NCI-H524 (cell line): ENCODE measurements at regions not wholly inside any gene's neighbourhood (a gene's known extent, or its start where the extent isn't known, plus 50 kb on each side); places are given as distances from the start of the nearest gene placed in this dataset.
A peak's percentile ranks its signal among the peaks of the same experiment; 100 is the strongest.
"Not testable (repeated sequence)": the region's sequence is repeated elsewhere in the genome, so short reads cannot be mapped to it uniquely, and the experiment has no call there.

Experiments used
- DNase-seq, 2 experiments: peaks; one replicate each; lab custom pipeline; 2025; lab: John Stamatoyannopoulos, UW

DNA sequence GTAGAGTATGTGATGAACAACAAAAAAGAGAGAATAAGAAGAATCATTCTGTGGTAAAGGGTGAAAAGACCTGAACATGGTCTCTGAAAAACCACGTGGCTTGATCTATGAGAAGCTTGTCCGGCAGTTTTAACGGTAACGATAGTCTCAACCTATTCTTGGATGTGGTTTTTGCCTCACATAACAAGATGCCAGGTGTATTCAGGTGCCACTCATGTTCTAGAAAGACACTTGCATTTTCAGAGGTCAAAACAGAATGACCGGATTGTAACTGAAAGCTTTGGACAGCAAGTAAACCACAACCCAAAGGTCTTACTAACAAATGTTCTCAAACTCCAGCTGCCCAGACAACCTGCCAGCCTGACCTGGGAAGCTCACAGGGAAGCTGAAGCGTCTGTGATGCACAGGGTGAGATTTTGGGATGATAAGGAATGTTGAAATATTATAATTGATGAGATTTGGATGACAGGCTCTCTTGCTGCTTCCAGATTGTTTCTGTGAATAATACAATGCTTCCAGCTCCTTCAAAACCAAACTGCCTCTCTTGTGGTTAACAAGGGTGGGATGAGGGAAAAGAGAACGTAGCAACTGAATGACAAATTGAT lies 137.4 kb upstream of the GRB10 start:
- DNase-seq: no peak

DNA sequence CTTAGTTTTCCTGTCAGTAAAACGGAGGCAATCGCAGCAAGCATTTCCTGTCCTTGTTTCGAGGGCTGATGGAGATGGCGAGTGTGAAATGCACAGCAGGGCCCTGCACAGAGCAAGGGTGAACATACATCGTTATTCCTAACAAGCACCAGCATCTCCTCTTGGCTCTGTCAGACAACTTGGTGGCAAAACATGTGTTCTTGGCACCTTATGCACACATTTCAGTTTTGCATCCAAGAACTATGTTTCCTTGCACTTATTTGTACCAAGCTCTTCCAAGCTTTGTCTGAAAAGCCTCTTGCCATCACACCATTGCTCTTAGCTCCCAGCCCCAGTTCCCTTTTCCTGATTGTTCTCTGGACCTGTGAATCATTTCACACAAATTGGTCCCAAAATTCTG lies 132.9 kb upstream of the GRB10 start:
- no peak for DNase-seq

DNA sequence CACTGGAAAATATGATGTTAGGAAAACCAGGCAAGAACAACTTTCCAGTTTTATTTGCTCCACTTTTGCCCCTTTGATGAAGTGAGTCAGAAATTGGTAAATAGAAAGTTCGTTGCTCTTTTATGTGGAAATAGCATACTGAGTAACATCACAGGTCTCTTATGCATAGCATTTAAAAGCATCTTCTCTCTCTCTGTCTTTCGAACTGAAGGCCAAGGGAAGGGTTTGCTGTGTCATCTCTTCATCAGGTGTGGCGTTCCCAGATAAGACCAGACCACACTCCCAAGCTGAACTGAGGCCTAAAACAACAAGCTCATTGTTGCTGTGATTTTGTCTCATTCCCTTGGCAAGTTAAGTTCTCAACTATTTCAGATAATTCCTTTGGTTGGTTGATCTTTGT lies 131.8 kb upstream of the GRB10 start:
- no peak for DNase-seq

DNA sequence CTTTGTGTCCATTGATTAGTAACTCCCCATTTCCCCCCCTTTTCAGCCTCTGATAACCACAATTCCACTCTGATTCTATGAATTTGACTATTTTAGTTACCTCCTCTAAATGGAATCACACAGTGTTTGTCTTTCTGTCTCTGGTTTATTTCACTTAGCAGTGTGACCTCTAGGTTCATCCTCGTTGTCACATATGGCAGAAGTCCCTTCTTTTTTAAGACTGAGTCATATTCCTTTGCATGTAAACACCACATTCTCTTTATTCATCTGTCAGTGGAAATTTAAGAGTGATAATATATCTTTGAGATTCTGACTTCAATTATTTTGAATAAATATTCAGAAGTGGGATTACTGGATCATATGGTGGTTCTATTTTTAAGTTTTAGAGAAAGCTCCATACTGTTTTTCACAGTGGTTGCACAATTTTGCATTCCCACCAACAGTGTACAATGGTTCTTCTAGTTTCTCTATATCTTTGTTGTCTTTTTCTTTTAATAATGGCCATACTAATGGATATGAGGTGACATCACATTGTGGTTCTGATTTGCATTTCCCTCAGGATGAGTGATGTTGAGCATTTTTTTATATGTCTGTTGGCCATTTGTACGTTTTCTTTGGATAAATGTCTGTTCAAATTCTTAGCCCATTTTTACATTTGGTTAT lies 126.1 kb upstream of the GRB10 start:
- DNase-seq: no peak

DNA sequence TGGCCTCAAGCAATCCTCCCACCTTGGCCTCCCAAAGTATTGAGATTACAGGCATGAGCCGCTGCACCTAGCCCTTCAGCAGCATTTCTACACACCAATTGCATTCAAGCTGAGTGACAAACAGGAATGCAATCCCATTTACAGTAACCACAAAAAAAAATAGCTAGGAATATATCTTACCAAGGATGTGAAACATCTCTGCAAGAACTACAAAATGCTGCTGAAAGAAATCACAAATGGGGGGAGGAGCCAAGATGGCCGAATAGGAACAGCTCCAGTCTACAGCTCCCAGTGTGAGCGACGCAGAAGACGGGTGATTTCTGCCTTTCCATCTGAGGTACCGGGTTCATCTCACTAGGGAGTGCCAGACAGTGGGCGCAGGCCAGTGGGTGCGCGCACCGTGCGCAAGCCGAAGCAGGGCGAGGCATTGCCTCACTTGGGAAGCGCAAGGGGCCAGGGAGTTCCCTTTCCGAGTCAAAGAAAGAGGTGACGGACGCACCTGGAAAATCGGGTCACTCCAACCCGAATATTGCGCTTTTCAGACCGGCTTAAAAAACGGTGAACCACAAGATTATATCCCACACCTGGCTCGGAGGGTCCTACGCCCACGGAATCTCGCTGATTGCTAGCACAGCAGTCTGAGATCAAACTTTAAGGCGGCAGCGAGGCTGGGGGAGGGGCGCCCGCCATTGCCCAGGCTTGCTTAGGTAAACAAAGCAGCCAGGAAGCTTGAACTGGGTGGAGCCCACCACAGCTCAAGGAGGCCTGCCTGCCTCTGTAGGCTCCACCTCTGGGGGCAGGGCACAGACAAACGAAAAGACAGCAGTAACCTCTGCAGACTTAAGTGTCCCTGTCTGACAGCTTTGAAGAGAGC lies 116.1 kb upstream of the GRB10 start:
- not testable (repeated sequence) for DNase-seq

DNA sequence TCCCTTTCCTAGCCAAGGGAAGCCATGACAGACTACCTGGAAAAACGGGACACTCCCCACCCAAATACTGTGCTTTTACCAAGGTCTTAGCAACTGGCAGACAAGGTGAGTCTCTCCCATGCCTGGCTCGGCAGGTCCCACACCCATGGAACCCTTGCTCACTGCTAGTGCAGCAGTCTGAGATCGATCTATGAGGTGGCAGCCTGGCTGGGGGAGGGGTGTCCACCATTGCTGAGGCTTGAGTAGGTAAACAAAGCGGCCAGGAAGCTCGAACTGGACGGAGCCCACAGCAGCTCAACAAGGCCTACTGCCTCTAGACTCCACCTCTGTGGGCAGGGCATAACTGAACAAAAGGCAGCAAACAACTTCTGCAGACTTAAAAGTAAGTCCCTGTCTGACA lies 104.4 kb upstream of the GRB10 start:
- not testable (repeated sequence) for DNase-seq

DNA sequence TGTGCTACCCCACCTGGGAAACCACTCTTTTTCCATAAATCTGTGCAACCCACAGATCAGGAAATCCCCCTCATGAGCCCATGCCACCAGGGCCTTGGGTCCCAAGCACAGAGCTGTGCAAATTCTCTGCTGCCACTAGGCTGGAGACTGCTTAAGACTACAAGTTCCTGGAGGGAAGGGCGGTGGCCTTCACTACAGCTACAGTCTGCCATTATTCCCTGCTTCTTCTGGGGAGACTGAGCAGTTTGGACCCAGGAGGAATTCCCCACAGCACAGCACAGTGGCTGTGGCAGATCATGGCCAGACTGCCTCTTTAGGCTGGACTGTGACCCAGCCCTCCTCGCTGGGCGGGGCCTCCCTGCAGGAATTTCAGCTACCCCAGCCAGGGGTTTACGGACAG lies 89.7 kb upstream of the GRB10 start:
- DNase-seq: no peak

DNA sequence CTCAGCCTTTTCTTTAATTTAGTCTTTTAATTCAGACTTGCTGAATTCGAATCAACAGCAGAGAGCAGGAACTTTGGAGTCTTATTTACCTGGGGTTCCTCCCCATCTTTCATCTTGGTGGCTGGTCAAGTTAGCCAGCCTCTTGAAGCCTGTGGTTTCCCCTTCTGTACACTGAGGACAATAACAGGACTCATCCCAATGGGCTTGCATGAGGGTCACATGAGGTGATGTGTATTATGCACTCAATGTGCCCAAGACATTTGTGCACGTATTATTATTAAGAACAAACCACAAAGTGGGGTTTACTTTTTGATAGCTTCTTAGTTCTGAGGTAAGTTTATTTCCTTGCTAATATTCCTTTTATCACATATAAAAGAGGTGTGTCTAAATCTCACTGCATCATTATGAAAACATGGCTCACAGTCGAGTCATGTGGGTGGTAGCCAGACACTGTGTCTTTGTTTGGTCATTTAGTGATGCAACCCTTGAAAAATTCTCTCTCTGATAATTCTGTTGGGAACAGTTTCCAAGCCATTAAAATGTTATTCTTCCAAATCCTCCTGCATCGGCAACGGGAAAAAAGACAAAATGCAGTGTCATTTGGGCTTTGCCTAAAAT lies 86.5 kb upstream of the GRB10 start:
- no peak for DNase-seq

DNA sequence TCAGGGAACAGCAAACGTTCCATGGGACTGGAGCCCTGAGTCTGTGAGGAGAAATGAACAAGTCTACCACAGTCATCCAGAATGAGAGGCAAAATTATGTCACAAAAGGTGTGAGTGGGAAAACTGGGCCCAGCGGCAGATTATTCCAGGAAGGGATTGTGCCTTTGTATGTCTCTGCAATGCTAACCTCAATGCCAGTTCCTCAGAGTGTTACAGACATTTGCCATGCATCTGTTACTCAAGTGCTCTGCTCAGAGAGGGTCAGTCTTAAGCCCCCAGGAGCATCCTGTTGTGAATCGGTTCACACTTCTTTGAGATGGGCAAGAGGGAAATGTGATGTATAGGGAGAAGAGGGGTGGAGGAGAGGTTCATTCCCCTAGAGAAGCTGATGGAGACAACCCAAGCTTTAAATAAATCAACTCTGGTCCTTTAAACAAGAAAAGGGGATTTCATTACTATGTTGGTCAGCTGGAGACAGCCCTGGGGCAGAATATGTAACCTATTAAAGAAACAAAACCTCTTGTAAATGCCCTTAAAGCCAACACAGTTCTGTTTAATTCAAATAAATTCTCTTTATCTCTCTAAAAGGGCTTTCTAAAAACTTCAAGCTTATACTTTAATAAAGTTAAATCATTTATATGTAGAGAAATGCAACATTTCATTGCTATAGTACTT lies 85.9 kb upstream of the GRB10 start:
- DNase-seq: no peak

DNA sequence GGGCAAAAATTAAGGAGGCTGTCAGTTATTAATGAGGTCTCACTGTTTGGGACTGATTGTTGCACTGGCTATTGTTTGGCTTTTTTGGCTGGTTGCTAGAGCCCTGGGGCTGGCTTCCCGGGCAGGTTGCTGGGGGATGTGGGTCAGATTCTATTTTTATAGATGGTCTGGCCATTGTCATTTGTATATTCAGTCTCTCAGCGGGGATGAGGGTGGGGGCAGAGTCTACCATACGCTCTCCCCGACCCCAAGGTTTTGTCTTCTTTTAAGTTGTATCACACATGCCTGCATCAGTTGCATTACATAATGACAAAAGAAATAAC lies 84.3 kb upstream of the GRB10 start:
- no peak for DNase-seq

DNA sequence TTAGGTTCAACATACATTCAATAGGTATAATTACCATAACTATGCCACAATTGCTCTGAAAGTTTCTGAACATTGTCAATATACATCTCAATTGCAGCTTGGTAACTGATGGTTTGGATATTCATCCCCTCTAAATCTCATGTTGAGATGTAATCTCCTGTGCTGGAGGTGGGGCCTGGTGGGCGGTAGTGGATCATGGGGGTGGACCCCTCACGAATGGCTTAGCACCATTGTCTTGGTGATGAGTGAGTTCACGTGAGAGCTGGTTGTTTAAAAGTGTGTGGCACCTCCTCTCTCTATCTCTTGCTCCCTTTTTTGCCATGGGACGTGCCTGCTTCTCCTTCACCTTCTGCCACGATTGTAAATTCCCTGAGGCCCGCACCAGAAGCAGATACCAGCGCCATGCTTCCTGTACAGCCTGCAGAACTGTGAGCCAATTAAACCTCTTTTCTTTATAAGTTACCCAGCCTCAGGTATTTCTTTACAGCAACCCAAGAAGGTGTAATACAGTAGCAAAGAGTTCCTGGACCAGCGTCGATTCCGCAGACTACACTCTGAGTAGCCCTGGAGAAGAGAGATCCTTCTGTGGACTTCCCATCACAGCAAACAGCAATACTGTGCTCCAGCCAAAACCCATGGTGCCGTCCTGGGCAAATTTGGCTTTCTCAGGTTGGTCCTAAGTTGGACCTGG lies 83.8 kb upstream of the GRB10 start:
- no peak for DNase-seq

DNA sequence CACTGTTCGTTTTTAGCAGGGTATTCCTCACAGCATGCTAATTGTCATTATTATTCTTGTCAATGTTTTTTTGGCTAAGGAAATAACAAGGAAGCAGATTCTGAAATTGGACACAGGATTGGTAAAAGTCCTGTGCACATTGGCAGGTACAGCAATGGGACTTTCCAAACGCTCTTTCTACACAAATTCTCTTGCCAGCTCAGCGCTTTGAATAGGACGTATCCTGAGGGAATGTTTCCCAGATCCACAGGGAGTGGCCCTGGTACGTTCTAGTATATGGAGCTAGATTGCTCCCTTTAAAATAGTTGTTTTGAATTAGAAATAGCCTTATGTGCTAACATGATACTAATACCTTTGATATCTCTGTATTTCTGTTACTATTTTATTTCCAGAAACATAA lies 82.8 kb upstream of the GRB10 start:
- no peak for DNase-seq

DNA sequence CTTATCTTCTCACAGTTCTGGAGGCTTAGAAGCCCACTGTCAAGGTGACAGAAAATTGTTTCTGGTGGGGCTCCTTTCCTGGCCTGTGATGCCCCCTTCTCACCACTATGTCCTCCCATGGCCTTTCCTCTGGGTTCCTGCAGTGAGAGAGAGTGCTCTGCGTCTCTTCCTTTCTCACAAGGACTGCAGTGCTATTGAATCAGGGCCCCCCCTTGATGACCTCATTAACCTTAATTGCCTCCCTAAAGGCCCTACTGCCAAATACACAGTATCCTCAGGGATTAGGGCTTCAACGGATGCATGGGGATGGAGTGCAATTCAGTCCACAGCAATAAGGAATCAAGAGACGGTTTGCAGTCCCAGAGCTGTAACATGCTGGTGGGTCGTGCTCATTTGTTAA lies 82.0 kb upstream of the GRB10 start:
- DNase-seq: no peak

DNA sequence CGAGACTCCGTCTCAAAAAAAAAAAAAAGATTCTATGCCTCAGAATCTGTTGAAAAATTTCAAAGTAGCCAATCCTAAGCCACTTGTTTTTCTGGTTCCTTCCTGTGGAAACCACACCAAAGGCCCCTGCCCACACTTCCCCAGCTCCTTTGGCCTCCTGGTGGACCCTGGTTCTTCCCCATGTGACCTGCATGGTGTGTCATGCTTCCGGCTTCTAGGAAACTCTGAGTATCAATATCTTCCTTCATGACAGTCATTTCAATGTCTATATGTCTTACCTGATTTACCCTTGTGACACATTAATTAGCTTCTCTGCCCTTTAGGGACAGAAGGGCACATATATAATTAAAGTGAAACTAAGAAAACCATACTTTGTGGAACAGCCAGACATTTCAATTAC lies 80.4 kb upstream of the GRB10 start:
- no peak for DNase-seq

DNA sequence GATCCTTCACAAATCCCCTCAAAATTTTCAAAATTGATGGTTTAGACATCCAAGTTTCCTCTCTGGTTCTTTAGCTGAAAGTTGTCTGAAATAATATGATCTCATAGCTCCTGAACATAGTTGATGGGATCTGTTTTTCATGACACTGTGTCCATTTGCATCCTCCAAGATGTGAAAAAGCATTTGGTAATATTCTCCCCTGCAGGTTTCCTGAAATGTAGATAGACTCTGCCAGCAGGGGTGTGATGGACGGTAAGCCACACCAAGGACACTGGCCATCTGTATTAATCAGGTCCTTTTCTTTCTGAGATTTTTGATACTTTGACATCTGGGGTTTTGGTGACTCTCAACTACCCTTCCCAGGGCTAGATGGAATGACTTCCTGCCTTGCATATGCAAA lies 79.6 kb upstream of the GRB10 start:
- no peak for DNase-seq

DNA sequence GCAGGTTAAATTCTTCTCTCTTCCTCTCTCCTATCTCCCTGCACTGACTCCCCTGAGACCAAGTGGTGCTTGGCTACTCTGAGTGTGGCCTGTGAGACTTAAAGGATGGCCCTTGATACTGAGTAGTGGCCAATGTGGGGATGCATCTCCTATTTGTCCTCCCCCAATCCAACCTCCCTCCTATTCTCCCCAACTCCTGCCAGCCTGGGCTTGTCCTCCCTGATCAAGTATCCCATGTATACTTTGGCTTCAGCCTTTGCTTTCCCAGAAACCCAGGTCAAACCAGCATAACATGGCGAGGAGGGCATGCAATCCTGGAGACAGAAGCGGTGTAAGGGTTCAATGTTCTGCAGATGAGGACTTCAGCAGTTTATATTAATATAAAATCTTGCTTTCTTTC lies 77.9 kb upstream of the GRB10 start:
- no peak for DNase-seq

DNA sequence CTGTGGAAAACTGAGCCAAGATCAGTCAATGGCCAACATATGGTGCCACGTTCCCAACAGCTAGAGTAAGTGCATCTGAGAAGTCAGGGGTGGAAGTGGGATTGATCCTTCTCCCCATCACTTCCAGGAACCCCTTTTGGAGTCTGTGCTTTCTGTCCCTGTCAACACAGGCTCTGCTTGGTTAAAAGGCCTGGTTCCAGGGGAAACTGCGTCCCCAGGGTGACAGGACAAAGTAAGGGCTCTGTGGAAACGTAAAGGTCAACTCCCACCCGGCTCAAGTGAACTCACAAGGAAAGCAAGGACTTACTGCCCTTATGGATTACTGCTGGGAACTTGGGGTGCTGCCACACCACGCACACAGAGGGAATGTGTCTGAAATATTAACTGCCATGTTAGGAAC lies 77.5 kb upstream of the GRB10 start:
- no peak for DNase-seq

DNA sequence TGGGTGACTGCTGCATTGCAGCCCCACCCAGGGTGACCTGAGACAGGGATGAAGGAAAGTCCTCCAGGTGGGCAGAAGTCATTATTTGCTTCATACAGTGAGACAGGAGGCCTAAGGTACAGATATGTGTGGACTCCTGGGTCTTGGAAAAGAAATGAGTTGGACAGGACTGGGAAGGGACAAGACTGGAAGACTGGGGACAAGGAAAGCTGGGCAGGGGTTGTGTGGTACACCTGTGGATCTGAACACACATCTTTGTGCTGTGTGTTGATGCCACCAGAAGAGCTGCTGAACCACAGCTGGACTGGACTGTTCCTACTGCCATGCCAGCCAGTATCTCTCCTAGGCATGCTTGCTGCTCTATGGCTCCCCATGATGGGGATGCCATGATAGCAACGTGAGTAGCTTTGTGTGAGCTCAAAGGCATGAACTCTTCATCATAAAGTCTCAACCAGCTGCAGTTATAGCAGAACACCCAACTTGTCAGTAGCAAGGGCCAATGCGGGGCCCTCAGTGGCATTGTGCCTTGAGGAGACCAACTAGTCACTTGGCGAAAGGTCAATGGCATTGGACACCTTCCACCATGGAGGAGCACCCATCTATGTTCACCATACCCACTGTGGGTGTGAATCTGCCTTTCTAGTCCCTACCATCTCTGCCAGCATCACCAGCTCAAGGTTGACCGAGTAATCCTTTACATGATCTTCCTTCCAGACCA lies 76.0 kb upstream of the GRB10 start:
- DNase-seq: no peak

DNA sequence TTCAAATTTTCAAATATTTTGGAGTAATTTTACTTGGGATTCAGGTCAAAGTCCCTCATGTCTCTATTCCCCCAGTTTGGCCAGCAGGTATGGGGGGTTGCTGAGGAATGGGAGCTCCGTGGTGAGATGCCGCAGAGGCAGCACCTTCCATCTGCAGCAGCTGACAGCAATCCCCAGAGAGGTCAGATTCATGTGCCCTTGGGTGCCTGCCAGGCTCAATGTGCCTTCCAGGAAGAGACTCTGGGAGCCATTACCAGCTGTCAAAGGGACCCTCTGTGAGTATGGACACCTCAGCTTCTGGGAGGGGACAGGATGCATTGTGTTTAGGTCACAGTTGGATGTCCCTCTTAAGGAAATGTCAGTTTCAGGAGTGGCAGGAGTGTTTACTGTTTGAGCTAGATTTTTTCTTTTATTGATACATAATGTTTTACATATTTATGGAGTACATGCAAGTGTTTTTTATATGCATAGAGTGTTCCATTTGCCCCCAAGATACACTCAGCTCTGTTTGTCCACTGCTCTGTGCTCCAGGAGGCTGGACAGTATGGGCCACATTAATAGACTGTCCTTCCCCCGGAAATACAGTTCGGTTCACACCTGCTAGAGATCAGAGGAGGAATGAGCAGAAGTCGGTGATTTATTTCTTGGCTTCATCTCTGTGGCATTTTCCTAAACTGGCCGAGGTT lies 75.3 kb upstream of the GRB10 start:
- peak; percentile 7 to 50 for DNase-seq

DNA sequence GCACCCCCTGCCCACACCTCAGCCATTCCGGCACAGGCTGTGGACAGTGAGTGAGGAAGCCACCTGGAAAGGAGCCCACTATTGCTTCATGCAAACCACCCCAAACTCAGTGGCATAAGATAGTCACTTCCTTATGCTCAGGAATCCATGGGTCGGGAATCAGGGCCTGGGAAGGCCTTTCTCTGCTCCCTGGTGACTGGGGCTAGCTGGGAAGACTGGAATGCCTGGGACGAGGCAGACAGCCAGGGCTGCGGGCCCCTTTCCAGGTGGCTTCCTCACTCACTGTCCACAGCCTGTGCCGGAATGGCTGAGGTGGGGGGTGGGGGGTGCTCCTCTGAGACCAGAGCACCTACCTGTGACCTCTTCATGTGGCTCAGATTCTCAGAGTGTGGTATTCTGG lies 74.1 kb upstream of the GRB10 start:
- DNase-seq: no peak

DNA sequence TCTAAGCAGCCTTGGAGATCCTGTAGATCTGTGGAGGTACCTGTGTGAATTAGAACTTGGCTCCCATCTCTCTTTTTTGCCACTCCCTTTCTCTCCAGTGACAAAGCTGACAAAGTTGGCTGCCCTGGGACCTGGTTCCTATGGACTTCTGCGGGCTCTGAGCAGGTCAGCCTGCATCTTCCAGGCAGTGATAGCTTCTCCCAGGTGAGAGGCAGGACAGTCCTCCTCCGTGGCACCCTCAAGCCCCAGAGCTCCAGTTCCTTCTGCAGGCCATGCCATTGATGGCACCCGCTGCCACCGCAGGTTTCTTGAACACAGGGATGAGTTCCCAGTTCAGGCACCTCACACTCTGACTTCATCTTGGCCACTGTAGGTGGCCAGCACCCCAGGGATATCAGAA lies 73.5 kb upstream of the GRB10 start:
- no peak for DNase-seq
